HEK293 (cell line): ENCODE measurements at regions not wholly inside any gene's neighbourhood (a gene's known extent, or its start where the extent isn't known, plus 50 kb on each side); places are given as distances from the start of the nearest gene placed in this dataset.

Experiments used
- GLI4 ChIP-seq: fragments of 450-650 bp; formaldehyde crosslinking; IDR thresholded peaks from 2 replicates; pipeline ENCODE4 v1.5.1; 2016; ENCODE audit warnings: missing biosample characterization, missing genetic modification characterization
- PBX3 ChIP-seq: sonication (generic); formaldehyde crosslinking; IDR thresholded peaks from 2 replicates; pipeline ENCODE4 v1.8.1; 2022; ENCODE audit warnings: mild to moderate bottlenecking, moderate library complexity, missing genetic modification reagents
- REST ChIP-seq: fragments of 450-650 bp; formaldehyde crosslinking; IDR thresholded peaks from 2 replicates; pipeline ENCODE4 v1.5.1; 2016; ENCODE audit warnings: missing biosample characterization, missing genetic modification characterization
- ZNF23 ChIP-seq: fragments of 450-650 bp; formaldehyde crosslinking; IDR thresholded peaks from 2 replicates; pipeline ENCODE4 v1.5.1; 2016; ENCODE audit warnings: missing biosample characterization, missing genetic modification characterization, borderline replicate concordance
- ZNF248 ChIP-seq: fragments of 450-650 bp; formaldehyde crosslinking; IDR thresholded peaks from 2 replicates; pipeline ENCODE4 v1.5.1; 2017; ENCODE audit warnings: missing biosample characterization, missing genetic modification characterization
- ZNF707 ChIP-seq: fragments of 450-650 bp; formaldehyde crosslinking; IDR thresholded peaks from 2 replicates; pipeline ENCODE4 v1.5.1; 2016; ENCODE audit warnings: missing biosample characterization, missing genetic modification characterization
- ZNF76 ChIP-seq: fragments of 450-650 bp; formaldehyde crosslinking; IDR thresholded peaks from 2 replicates; pipeline ENCODE4; 2016; ENCODE audit warnings: low read depth, missing biosample characterization, missing genetic modification characterization, borderline replicate concordance
- TF ChIP-seq, protein P1 (sequence below): fragments of 450-650 bp; formaldehyde crosslinking; IDR thresholded peaks from 2 replicates; pipeline ENCODE4 v1.5.1; 2016; ENCODE audit warnings: missing biosample characterization, missing genetic modification characterization

GRCh38 chr13:111642156-111642767 is 321.8 kb downstream of the TEX29 start:
- TF ChIP-seq ZNF248 (tag by site-specific recombination): no peak
- TF ChIP-seq REST (tag by site-specific recombination): no peak
- TF ChIP-seq PBX3 (CRISPR knock-in tag): no peak
- no peak for TF ChIP-seq ZNF76 (tag by site-specific recombination)
- no peak for TF ChIP-seq ZNF23 (tag by site-specific recombination)
- TF ChIP-seq, protein P1, sequence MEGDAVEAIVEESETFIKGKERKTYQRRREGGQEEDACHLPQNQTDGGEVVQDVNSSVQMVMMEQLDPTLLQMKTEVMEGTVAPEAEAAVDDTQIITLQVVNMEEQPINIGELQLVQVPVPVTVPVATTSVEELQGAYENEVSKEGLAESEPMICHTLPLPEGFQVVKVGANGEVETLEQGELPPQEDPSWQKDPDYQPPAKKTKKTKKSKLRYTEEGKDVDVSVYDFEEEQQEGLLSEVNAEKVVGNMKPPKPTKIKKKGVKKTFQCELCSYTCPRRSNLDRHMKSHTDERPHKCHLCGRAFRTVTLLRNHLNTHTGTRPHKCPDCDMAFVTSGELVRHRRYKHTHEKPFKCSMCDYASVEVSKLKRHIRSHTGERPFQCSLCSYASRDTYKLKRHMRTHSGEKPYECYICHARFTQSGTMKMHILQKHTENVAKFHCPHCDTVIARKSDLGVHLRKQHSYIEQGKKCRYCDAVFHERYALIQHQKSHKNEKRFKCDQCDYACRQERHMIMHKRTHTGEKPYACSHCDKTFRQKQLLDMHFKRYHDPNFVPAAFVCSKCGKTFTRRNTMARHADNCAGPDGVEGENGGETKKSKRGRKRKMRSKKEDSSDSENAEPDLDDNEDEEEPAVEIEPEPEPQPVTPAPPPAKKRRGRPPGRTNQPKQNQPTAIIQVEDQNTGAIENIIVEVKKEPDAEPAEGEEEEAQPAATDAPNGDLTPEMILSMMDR (tag by site-specific recombination): no peak
- no peak for TF ChIP-seq ZNF707 (tag by site-specific recombination)
- no peak for TF ChIP-seq GLI4 (tag by site-specific recombination)
